B cell (primary cell): ENCODE measurements at regions not wholly inside any gene's neighbourhood (a gene's known extent, or its start where the extent isn't known, plus 50 kb on each side); places are given as distances from the start of the nearest gene placed in this dataset.

Source experiments
- ATAC-seq: fragments of 200-7000 bp; cut with Tn5 transposase; one replicate; pipeline ENCODE4 v1.10.0; 2021; ENCODE audit warnings: low read depth, mild to moderate bottlenecking, moderate number of reproducible peaks, moderate library complexity
- CTCF ChIA-PET: fragments of 350-600 bp; sonication (Branson Sonifier 250); formaldehyde crosslinking; loops from one replicate; lab custom pipeline; 2021; ENCODE audit warnings: antibody characterized with exemption, inconsistent platforms; lab: Charles Lee
- POLR2A ChIA-PET: fragments of 350-600 bp; sonication (Branson Sonifier 250); formaldehyde crosslinking; loops from one replicate; lab custom pipeline; 2021; ENCODE audit warnings: antibody characterized with exemption; lab: Charles Lee
- DNase-seq: peaks from one replicate; pipeline ENCODE4 v3.0.0; 2013
- H2AFZ ChIP-seq: 2 replicates; pipeline ENCODE4 v1.6.1; 2012; ENCODE audit warnings: mild to moderate bottlenecking, low read depth, low read length; ENCODE audit not compliant: insufficient read depth, poor library complexity, severe bottlenecking
- H3K27ac ChIP-seq, 2 donors: 1 replicate in 1 of 2; 2 replicates in 1 of 2; pipeline ENCODE4 v1.5.1; 2012 to 2013; ENCODE audit warnings: low read length in 2 of 2, mild to moderate bottlenecking in 2 of 2, moderate library complexity in 1 of 2
- H3K27me3 ChIP-seq, 4 experiments: fragments of 200-600 bp in 1 of 4; sonication (generic) in 1 of 4; replicated peaks in 1 of 4; 1 replicate in 2 of 4; 2 replicates in 2 of 4; pipeline versions ENCODE4 v1.6.1 to v1.7.0; 2013 to 2016; ENCODE audit warnings: low read length in 3 of 4, mild to moderate bottlenecking in 2 of 4, mixed read lengths in 1 of 4, moderate library complexity in 1 of 4; ENCODE audit not compliant: insufficient read depth in 4 of 4, control insufficient read depth in 3 of 4; ENCODE audit errors: control extremely low read depth in 1 of 4
- H3K36me3 ChIP-seq, 2 experiments: replicated peaks in 1 of 2; 1 replicate in 1 of 2; 2 replicates in 1 of 2; pipeline versions ENCODE4 v1.6.1 to v1.7.1; 2013; ENCODE audit warnings: low read length in 1 of 2; ENCODE audit not compliant: insufficient read depth in 2 of 2, control insufficient read depth in 1 of 2; ENCODE audit errors: control extremely low read depth in 1 of 2, extremely low read depth in 1 of 2
- H3K4me1 ChIP-seq, 2 donors: fragments of 200-600 bp in 1 of 2; sonication (generic) in 1 of 2; 1 replicate in 1 of 2; 2 replicates in 1 of 2; pipeline versions ENCODE4 v1.5.1 to v1.6.1; 2013 to 2017; ENCODE audit warnings: low read length in 2 of 2; ENCODE audit not compliant: control insufficient read depth in 2 of 2, insufficient read depth in 2 of 2
- H3K4me2 ChIP-seq: replicated peaks from 2 replicates; pipeline ENCODE3; 2012; ENCODE audit warnings: mild to moderate bottlenecking, low read depth, low read length; ENCODE audit not compliant: poor library complexity, severe bottlenecking
- H3K4me3 ChIP-seq, 5 experiments: fragments of 200-600 bp in 1 of 5; sonication (generic) in 1 of 5; 1 replicate in 3 of 5; 2 replicates in 2 of 5; pipeline versions ENCODE4 v1.5.1 to v1.7.0; 2011 to 2016; ENCODE audit warnings: low read length in 4 of 5, mild to moderate bottlenecking in 4 of 5, low read depth in 2 of 5, control low read depth in 1 of 5, moderate library complexity in 1 of 5; ENCODE audit not compliant: insufficient read depth in 1 of 5; ENCODE audit errors: control extremely low read depth in 1 of 5, extremely low read depth in 1 of 5
- H3K79me2 ChIP-seq: fragments of 200-600 bp; sonication (generic); one replicate; pipeline ENCODE4 v1.6.0; 2016; ENCODE audit warnings: low read length; ENCODE audit not compliant: control insufficient read depth, insufficient read depth
- H3K9ac ChIP-seq: fragments of 200-600 bp; sonication (generic); 2 replicates; pipeline ENCODE4 v1.6.1; 2017; ENCODE audit warnings: mild to moderate bottlenecking, low read length, moderate library complexity
- H3K9me3 ChIP-seq, 3 donors: one replicate each; pipeline versions ENCODE4 v1.6.1 to v1.7.1; 2013; ENCODE audit warnings: low read length in 2 of 3; ENCODE audit not compliant: control insufficient read depth in 2 of 3, insufficient read depth in 1 of 3; ENCODE audit errors: control extremely low read depth in 1 of 3
- H4K20me1 ChIP-seq: 2 replicates; pipeline ENCODE4 v1.6.0; 2012; ENCODE audit warnings: mild to moderate bottlenecking, low read length; ENCODE audit not compliant: insufficient read depth, control insufficient read depth, poor library complexity, severe bottlenecking
- H3K27ac Mint-ChIP-seq: one replicate; pipeline ENCODE4 v1.8.0; 2021; ENCODE audit warnings: mixed read lengths
- H3K27me3 Mint-ChIP-seq: one replicate; pipeline ENCODE4 v1.8.0; 2021; ENCODE audit warnings: mixed read lengths
- H3K4me1 Mint-ChIP-seq: one replicate; pipeline ENCODE4 v1.8.0; 2021; ENCODE audit warnings: mixed read lengths
- H3K4me3 Mint-ChIP-seq: one replicate; pipeline ENCODE4 v1.8.0; 2021; ENCODE audit warnings: mixed read lengths
- H3K9me3 Mint-ChIP-seq: one replicate; pipeline ENCODE4 v1.8.0; 2022; ENCODE audit warnings: mixed read lengths; ENCODE audit not compliant: insufficient read depth
- CTCF ChIP-seq: fragments of 200-600 bp; IDR thresholded peaks from one replicate; pipeline ENCODE4 v1.8.0; 2022; ENCODE audit warnings: antibody characterized with exemption, mild to moderate bottlenecking
- EZH2 ChIP-seq: IDR thresholded peaks from 2 replicates; pipeline ENCODE4 v1.6.1; 2012; ENCODE audit warnings: borderline replicate concordance, low read depth, mild to moderate bottlenecking, moderate library complexity, low read length; ENCODE audit not compliant: insufficient read depth, poor library complexity, severe bottlenecking
- WGBS: methylation state at CpG from one replicate; pipeline ENCODE4 v1.1.5; 2013; ENCODE audit warnings: missing lambda C conversion rate; ENCODE audit not compliant: insufficient coverage; 5-methylcytosine and 5-hydroxymethylcytosine counted together
- intact Hi-C: fragments of 100-400 bp; cut with micrococcal nuclease; formaldehyde crosslinking; loops from one replicate; pipeline ENCODE4 v1.10.0; 2022

DNA sequence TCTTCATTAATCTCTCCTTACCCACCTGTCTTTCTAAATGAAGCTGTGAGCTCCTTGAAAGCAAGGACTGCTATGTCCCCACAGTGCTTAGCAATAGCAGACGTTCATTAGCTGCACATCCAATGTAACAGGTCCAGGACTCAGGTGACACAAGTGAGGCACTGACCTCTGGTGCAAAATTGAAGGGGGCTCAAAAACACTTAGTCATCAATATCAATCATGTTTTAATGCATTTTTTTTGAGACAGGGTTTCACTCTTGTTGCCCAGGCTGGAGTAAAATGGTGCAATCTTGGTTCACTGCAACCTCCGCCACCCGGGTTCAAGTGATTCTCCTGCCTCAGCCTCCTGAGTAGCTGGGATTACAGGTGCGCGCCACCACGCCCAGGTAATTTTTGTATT, 56.1 kb upstream of the ADGRG2 start:
- no CpG with 5 or more reads among the region's 6 CpGs for WGBS
- ATAC-seq: no peak
- CTCF ChIA-PET: no interaction called here
- Mint-ChIP-seq H3K4me1 (no peaks in the 10 kb centered on the region), H3K27me3 (no peaks in the 10 kb centered on the region), H3K9me3 (no peaks in the 10 kb centered on the region), H3K27ac (no peak overlapping the region), H3K4me3 (no peak overlapping the region)
- no peak for DNase-seq
- H3K4me2 ChIP-seq: no peak overlapping the region
- H3K9ac ChIP-seq: no peak overlapping the region
- no peak overlapping the region for H3K4me3 ChIP-seq
- H2AFZ ChIP-seq: no peak overlapping the region
- no peaks in the 10 kb centered on the region for H4K20me1 ChIP-seq
- H3K9me3 ChIP-seq: no peaks in the 10 kb centered on the region
- H3K27ac ChIP-seq: no peak overlapping the region
- no peaks in the 10 kb centered on the region for H3K27me3 ChIP-seq
- no peaks in the 10 kb centered on the region for H3K4me1 ChIP-seq
- POLR2A ChIA-PET: no interaction called here
- no peaks in the 10 kb centered on the region for H3K36me3 ChIP-seq
- intact Hi-C loops: no loop called here
- no peaks in the 10 kb centered on the region for H3K79me2 ChIP-seq
- no peak for TF ChIP-seq EZH2
- no peak for TF ChIP-seq CTCF

GRCh38 chrX:19179389-19179788, 57.1 kb upstream of the ADGRG2 start:
- no peak overlapping the region for H3K4me2 ChIP-seq
- ChIA-PET POLR2A (no interaction called here), CTCF (no interaction called here)
- H3K27me3 ChIP-seq: no peaks in the 10 kb centered on the region
- no peaks in the 10 kb centered on the region for H3K79me2 ChIP-seq
- no peaks in the 10 kb centered on the region for H3K9me3 Mint-ChIP-seq
- intact Hi-C loops: no loop called here
- H3K9ac ChIP-seq: no peak overlapping the region
- no peaks in the 10 kb centered on the region for H3K27me3 Mint-ChIP-seq
- no peak overlapping the region for H2AFZ ChIP-seq
- TF ChIP-seq CTCF: no peak
- TF ChIP-seq EZH2: no peak
- no peak for ATAC-seq
- H3K4me3 Mint-ChIP-seq: no peak overlapping the region
- H3K36me3 ChIP-seq: no peaks in the 10 kb centered on the region
- no peak overlapping the region for H3K27ac Mint-ChIP-seq
- H3K4me1 Mint-ChIP-seq: no peaks in the 10 kb centered on the region
- H3K4me1 ChIP-seq: no peaks in the 10 kb centered on the region
- no peaks in the 10 kb centered on the region for H3K9me3 ChIP-seq
- no peak overlapping the region for H3K27ac ChIP-seq
- H3K4me3 ChIP-seq: no peak overlapping the region
- WGBS: no CpG with 5 or more reads among the region's 5 CpGs
- no peaks in the 10 kb centered on the region for H4K20me1 ChIP-seq
- no peak for DNase-seq
